Stomach (tissue), 8 donors: ENCODE measurements at regions not wholly inside any gene's neighbourhood (a gene's known extent, or its start where the extent isn't known, plus 50 kb on each side); places are given as distances from the start of the nearest gene placed in this dataset.

ENCODE experiments used
- DNase-seq, 2 donors: peaks; one replicate each; pipeline versions ENCODE4 v3.0.0 to v3.0.0-alpha.2; 2013 to 2019
- H3K27ac ChIP-seq, 5 donors: fragments of 200-600 bp in 4 of 5; sonication (generic) in 4 of 5; one replicate each; pipeline ENCODE4 v1.5.1; 2013 to 2019; ENCODE audit warnings: mild to moderate bottlenecking in 1 of 5, moderate library complexity in 1 of 5
- H3K27me3 ChIP-seq, 3 donors: fragments of 200-600 bp; sonication (generic); one replicate each; pipeline ENCODE4 v1.5.1; 2017 to 2019; ENCODE audit warnings: mixed run types in 1 of 3
- H3K36me3 ChIP-seq, 4 donors: fragments of 200-600 bp; sonication (generic); 1 replicate in 3 of 4; 2 replicates in 1 of 4; pipeline ENCODE4 v1.5.1; 2016 to 2019
- H3K4me1 ChIP-seq, 4 donors: fragments of 200-600 bp; sonication (generic); one replicate each; pipeline ENCODE4 v1.5.1; 2016 to 2019
- H3K4me3 ChIP-seq, 4 donors: fragments of 200-600 bp; sonication (generic) in 3 of 4; one replicate each; pipeline ENCODE4 v1.5.1; 2016 to 2019; ENCODE audit warnings: mild to moderate bottlenecking in 1 of 4
- H3K9me3 ChIP-seq, 4 donors: fragments of 200-600 bp; sonication (generic); one replicate each; pipeline ENCODE4 v1.5.1; 2016 to 2019
- CTCF ChIP-seq, 7 experiments: fragments of 450-650 bp in 4 of 7; fragments of 200-600 bp in 3 of 7; sonication (generic) in 3 of 7; IDR thresholded peaks; one replicate each; pipeline ENCODE4 v1.5.1; 2016 to 2019; ENCODE audit warnings: antibody characterized with exemption in 7 of 7, control low read depth in 2 of 7, mild to moderate bottlenecking in 1 of 7
- EP300 ChIP-seq: sonication (generic); formaldehyde crosslinking; IDR thresholded peaks from one replicate; pipeline ENCODE4 v1.6.1; 2017; ENCODE audit warnings: antibody characterized with exemption
- POLR2A ChIP-seq, 4 donors: fragments of 450-650 bp; IDR thresholded peaks; one replicate each; pipeline ENCODE4 v1.6.1; 2016; ENCODE audit warnings: antibody characterized with exemption in 4 of 4, control low read depth in 2 of 4, mild to moderate bottlenecking in 1 of 4, moderate library complexity in 1 of 4
- POLR2AphosphoS5 ChIP-seq, 3 donors: sonication (generic); formaldehyde crosslinking; IDR thresholded peaks; one replicate each; pipeline ENCODE4 v1.6.1; 2016; ENCODE audit warnings: antibody characterized with exemption in 3 of 3
- WGBS, 5 donors: extraction: QIAGEN DNeasy Blood & Tissue Kit in 3 of 5; methylation state at CpG; one replicate each; pipeline versions ENCODE4 v1.1.5 to v1.1.7; 2013 to 2018; 5-methylcytosine and 5-hydroxymethylcytosine counted together
- intact Hi-C: fragments of 100-400 bp; cut with DNase I; formaldehyde crosslinking; loops from one replicate; pipeline ENCODE4 v1.15.1; 2023; ENCODE audit warnings: low total_unique reads
- donor health status: healthy with polysubstance abuse.
- donor health status: Bipolar disorder and iron deficiency.
- donor health status: healthy.

GRCh38 chr15:95830281-95830680 is 500.2 kb upstream of the NR2F2 start:
- no peaks in the 10 kb centered on the region for H3K36me3 ChIP-seq
- no peak overlapping the region for H3K4me3 ChIP-seq
- H3K9me3 ChIP-seq, result no peaks in the 10 kb centered on the region
- H3K27me3 ChIP-seq, result no peaks in the 10 kb centered on the region
- intact Hi-C loops, result no loop called here
- no peak overlapping the region for H3K27ac ChIP-seq
- WGBS, 5 donors, result 75 to 85% (median 79%) methylated on average over 4 of the region's 4 CpGs
- TF ChIP-seq CTCF (IDR thresholded peaks at IDR 0.05) (no peak), EP300 (no peak), POLR2A (IDR thresholded peaks at IDR 0.05) (no peak), POLR2AphosphoS5 (IDR thresholded peaks at IDR 0.05) (no peak)
- DNase-seq, result no peak
- H3K4me1 ChIP-seq, result no peaks in the 10 kb centered on the region

- H3K4me1 ChIP-seq, result no peaks in the 10 kb centered on the region
- intact Hi-C loops, result no loop called here
- DNase-seq, result no peak
- TF ChIP-seq CTCF (IDR thresholded peaks at IDR 0.05) (no peak), POLR2AphosphoS5 (IDR thresholded peaks at IDR 0.05) (no peak), POLR2A (IDR thresholded peaks at IDR 0.05) (no peak), EP300 (no peak)
- H3K36me3 ChIP-seq, result no peaks in the 10 kb centered on the region
- WGBS, 5 donors, result 73 to 85% (median 80%) methylated on average over 3 of the region's 3 CpGs
- H3K27ac ChIP-seq, result no peak overlapping the region
- H3K9me3 ChIP-seq, result no peaks in the 10 kb centered on the region
- H3K4me3 ChIP-seq, result no peak overlapping the region
- no peaks in the 10 kb centered on the region for H3K27me3 ChIP-seq
Measured at GRCh38 chr15:95832668-95833067, 497.8 kb upstream of the NR2F2 start.

- Histone ChIP-seq H3K36me3 (no peaks in the 10 kb centered on the region), H3K4me1 (peaks cover 0 to 4% (median 3%) of the 10 kb centered on the region in 4 donors), H3K27ac (no peak overlapping the region), H3K27me3 (no peaks in the 10 kb centered on the region), H3K9me3 (no peaks in the 10 kb centered on the region), H3K4me3 (no peak overlapping the region)
- TF ChIP-seq EP300 (no peak), POLR2A (IDR thresholded peaks at IDR 0.05) (no peak), CTCF (IDR thresholded peaks at IDR 0.05) (no peak), POLR2AphosphoS5 (IDR thresholded peaks at IDR 0.05) (no peak)
- intact Hi-C loops, result no loop called here
- WGBS, 5 donors, result 91 to 97% (median 95%) methylated on average over 5 of the region's 5 CpGs
- no peak for DNase-seq
Measured at GRCh38 chr15:95834028-95834804, 496.3 kb upstream of the NR2F2 start.

GRCh38 chr15:95836536-95836935 is 494.0 kb upstream of the NR2F2 start:
- WGBS, 5 donors, result 28 to 63% (median 60%) methylated on average over 1 of the region's 1 CpG
- intact Hi-C loops, result no loop called here

More at GRCh38 chr15:95836536-95836935, 494.0 kb upstream of the NR2F2 start:
- H3K27ac ChIP-seq, result no peak overlapping the region
- peaks cover 0 to 12% (median 8%) of the 10 kb centered on the region in 4 donors for H3K4me1 ChIP-seq
- no peaks in the 10 kb centered on the region for H3K9me3 ChIP-seq
- H3K36me3 ChIP-seq, result no peaks in the 10 kb centered on the region
- DNase-seq, result no peak
- no peak for TF ChIP-seq EP300
- TF ChIP-seq POLR2A (IDR thresholded peaks at IDR 0.05), result no peak
- no peak for TF ChIP-seq POLR2AphosphoS5 (IDR thresholded peaks at IDR 0.05)
- TF ChIP-seq CTCF (IDR thresholded peaks at IDR 0.05), result no peak
- H3K27me3 ChIP-seq, result no peaks in the 10 kb centered on the region
- no peak overlapping the region for H3K4me3 ChIP-seq
